KMS-11 (cell line): ENCODE measurements at regions not wholly inside any gene's neighbourhood (a gene's known extent, or its start where the extent isn't known, plus 50 kb on each side); places are given as distances from the start of the nearest gene placed in this dataset.
A peak's percentile ranks its signal among the peaks of the same experiment; 100 is the strongest.

Experiments used
- H2AFZ ChIP-seq: fragments of 200-600 bp; sonication (generic); 2 replicates; pipeline ENCODE4 v1.6.1; 2016; ENCODE audit warnings: antibody characterized with exemption, mixed run types, low read depth
- H3K27ac ChIP-seq: fragments of 200-600 bp; sonication (generic); 2 replicates; pipeline ENCODE4 v1.6.1; 2016; ENCODE audit warnings: mild to moderate bottlenecking, mixed run types
- H3K27me3 ChIP-seq: fragments of 200-600 bp; sonication (generic); 2 replicates; pipeline ENCODE4 v1.6.1; 2017; ENCODE audit warnings: mild to moderate bottlenecking, low read depth, mixed run types, moderate library complexity; ENCODE audit not compliant: insufficient read depth
- H3K36me3 ChIP-seq: fragments of 200-600 bp; sonication (generic); 2 replicates; pipeline ENCODE4 v1.6.1; 2017; ENCODE audit warnings: mild to moderate bottlenecking, mixed run types; ENCODE audit not compliant: insufficient read depth
- H3K4me1 ChIP-seq: fragments of 200-600 bp; sonication (generic); 2 replicates; pipeline ENCODE4 v1.6.1; 2016; ENCODE audit warnings: mild to moderate bottlenecking, low read depth, mixed run types; ENCODE audit not compliant: poor library complexity, severe bottlenecking
- H3K4me2 ChIP-seq: fragments of 200-600 bp; sonication (generic); 2 replicates; pipeline ENCODE4 v1.7.0; 2016; ENCODE audit warnings: mild to moderate bottlenecking, mixed run types
- H3K4me3 ChIP-seq: fragments of 200-600 bp; sonication (generic); IDR thresholded peaks from 2 replicates; pipeline ENCODE4 v1.6.1; 2017; ENCODE audit warnings: low read depth, low read length, mixed read lengths; ENCODE audit not compliant: insufficient read depth
- H3K79me2 ChIP-seq: fragments of 200-600 bp; sonication (generic); 2 replicates; pipeline ENCODE4 v1.6.1; 2016; ENCODE audit warnings: low read depth, mixed run types; ENCODE audit not compliant: insufficient read depth
- H3K9ac ChIP-seq: fragments of 200-600 bp; sonication (generic); 2 replicates; pipeline ENCODE4 v1.6.1; 2016; ENCODE audit warnings: mild to moderate bottlenecking, mixed run types
- H4K20me1 ChIP-seq: fragments of 200-600 bp; sonication (generic); 2 replicates; pipeline ENCODE4 v1.6.1; 2016; ENCODE audit warnings: mild to moderate bottlenecking, mixed run types; ENCODE audit not compliant: insufficient read depth
- TF ChIP-seq, protein P1 (sequence below): fragments of 200-600 bp; sonication (generic); conservative IDR thresholded peaks from 2 replicates; pipeline ENCODE4 v1.6.1; 2017; ENCODE audit warnings: low read depth, mild to moderate bottlenecking, antibody characterized with exemption, low read length, moderate library complexity, mixed read lengths

DNA sequence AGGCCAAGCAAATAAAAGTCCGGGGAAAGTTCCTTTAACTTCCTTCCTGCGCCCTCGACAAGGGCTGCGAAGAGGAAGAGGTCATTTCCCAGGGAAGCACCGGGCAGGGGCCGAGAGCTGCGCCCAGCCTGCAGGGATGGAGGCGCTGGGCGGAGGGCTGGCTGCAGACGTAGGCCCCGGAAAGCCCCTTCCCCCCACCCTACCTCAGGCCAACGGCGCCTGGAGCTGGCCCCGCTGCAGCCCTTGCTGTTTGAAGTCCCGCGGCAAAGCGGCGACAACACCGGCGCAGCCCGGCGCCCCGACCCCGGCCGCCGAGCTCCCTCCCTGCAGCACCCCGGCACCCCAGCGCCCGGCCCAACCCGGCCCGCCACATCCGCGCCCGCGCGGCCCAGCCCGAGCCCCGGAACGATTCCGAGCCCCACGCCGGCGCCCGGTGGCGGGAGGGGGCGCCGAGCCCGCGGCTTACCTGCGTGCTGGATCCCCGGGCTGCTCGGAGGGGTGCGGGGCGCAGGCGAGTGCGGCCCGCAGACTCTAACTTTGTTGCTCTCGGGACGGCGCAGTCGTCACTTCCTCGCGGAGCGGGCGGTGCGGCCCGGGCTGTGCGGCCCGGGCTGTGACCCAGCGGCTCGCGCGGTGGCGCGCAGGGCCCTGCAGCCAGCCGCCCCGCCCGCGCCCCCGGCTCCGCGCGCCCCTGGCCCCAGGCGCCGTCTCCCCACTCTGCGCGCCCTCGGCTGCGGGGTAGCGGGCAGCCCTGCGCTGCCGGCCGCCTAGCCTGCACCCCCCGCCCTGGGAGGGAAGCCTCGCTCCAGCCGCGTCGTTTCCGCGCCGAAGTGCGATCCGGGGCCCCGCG is 64.8 kb upstream of the PTGR2 start:
- H3K36me3 ChIP-seq, result no peaks in the 10 kb centered on the region
- TF ChIP-seq, protein P1, sequence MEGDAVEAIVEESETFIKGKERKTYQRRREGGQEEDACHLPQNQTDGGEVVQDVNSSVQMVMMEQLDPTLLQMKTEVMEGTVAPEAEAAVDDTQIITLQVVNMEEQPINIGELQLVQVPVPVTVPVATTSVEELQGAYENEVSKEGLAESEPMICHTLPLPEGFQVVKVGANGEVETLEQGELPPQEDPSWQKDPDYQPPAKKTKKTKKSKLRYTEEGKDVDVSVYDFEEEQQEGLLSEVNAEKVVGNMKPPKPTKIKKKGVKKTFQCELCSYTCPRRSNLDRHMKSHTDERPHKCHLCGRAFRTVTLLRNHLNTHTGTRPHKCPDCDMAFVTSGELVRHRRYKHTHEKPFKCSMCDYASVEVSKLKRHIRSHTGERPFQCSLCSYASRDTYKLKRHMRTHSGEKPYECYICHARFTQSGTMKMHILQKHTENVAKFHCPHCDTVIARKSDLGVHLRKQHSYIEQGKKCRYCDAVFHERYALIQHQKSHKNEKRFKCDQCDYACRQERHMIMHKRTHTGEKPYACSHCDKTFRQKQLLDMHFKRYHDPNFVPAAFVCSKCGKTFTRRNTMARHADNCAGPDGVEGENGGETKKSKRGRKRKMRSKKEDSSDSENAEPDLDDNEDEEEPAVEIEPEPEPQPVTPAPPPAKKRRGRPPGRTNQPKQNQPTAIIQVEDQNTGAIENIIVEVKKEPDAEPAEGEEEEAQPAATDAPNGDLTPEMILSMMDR, result no peak
- peak overlapping the region; percentile 94 for H3K9ac ChIP-seq
- no peaks in the 10 kb centered on the region for H4K20me1 ChIP-seq
- peak overlapping the region; percentile 59 for H2AFZ ChIP-seq
- H3K27ac ChIP-seq, result peak overlapping the region; percentile 83
- no peak overlapping the region for H3K4me3 ChIP-seq
- H3K79me2 ChIP-seq, result peaks cover 40% of the 10 kb centered on the region; the same call in 1 of the 2 replicates
- no peaks in the 10 kb centered on the region for H3K27me3 ChIP-seq
- H3K4me2 ChIP-seq, result peak overlapping the region; percentile 98
- H3K4me1 ChIP-seq, result peaks cover 45% of the 10 kb centered on the region

DNA sequence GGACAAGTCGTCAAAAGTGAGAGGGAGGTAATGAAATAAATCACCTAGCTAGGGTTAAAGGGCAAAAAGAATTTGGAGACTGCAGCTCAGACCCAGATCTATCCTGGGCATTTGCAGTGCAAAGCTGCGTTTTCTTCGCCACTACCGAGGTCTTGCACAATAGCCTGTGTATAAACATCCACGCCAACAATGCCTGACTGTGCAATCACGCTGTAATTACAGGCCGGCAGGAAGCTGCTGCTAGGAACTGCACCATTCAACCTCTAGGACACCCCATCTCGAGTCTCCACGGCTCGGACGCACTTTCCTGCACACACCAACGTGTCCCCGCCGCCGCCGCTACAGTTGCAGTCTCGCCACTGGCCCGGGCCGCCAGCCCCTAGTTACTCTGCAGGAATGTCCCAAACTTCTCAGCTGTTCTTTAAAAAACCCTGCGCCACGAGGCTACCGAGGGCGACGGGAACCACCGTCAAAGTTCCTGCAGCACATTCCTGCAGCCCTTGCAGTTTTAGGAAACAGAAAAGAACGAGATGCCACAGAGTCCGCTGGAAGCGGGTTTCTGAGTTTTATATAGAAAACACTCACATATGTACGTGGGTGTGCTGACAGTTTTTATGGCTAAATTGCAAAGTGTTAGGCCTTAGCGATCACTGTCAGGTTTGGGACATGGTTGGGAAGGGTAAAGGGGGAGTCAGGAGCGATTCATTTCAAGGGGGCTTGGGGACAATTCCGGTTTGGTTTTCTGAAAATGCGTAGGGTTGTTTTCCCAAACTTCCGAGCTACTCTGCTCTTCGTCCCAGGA is 65.6 kb upstream of the PTGR2 start:
- no peaks in the 10 kb centered on the region for H4K20me1 ChIP-seq
- H3K4me1 ChIP-seq, result peaks cover 45% of the 10 kb centered on the region
- no peaks in the 10 kb centered on the region for H3K27me3 ChIP-seq
- H2AFZ ChIP-seq, result peak overlapping the region; percentile 59; the same call in 1 of the 2 replicates
- peak overlapping the region; percentile 94 for H3K9ac ChIP-seq
- no peak overlapping the region for H3K4me3 ChIP-seq
- peak overlapping the region; percentile 83 for H3K27ac ChIP-seq
- peaks cover 47% of the 10 kb centered on the region; the same call in 1 of the 2 replicates for H3K79me2 ChIP-seq
- no peaks in the 10 kb centered on the region for H3K36me3 ChIP-seq
- peak overlapping the region; percentile 68 for H3K4me2 ChIP-seq
- TF ChIP-seq, protein P1, result no peak

DNA sequence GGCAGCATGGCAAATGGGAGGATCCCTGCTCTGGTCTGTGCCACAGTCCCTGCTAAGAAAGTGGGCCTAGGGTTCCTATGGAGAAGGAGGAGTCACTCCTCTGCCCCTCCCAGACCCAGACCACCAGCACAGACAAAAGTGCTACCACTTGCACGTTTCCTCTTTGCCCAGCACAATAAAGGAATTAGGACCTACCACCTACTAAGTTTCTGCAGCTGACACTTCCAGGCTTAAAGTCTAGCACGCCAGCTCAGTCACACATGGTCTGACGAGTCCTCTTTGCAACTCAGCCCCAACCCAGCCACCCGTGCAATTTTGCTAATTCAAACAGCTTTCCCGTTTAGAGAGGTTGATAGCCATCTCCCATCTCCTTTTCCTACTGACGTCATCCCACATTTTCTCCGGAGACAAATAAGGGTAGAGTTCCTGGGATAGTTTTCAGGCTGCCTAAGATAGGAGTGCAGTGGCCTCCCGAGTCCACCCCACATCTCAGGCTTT is 66.2 kb upstream of the PTGR2 start:
- Histone ChIP-seq H3K4me2 (peak overlapping the region; percentile 39; the same call in 1 of the 2 replicates), H4K20me1 (no peaks in the 10 kb centered on the region), H3K27me3 (no peaks in the 10 kb centered on the region), H3K4me1 (peaks cover 45% of the 10 kb centered on the region), H3K36me3 (no peaks in the 10 kb centered on the region), H2AFZ (no peak overlapping the region), H3K9ac (peak overlapping the region; percentile 94; the same call in 1 of the 2 replicates), H3K4me3 (no peak overlapping the region), H3K79me2 (peaks cover 54% of the 10 kb centered on the region), H3K27ac (peak overlapping the region; percentile 83; the same call in 1 of the 2 replicates)
- TF ChIP-seq, protein P1, result no peak

DNA sequence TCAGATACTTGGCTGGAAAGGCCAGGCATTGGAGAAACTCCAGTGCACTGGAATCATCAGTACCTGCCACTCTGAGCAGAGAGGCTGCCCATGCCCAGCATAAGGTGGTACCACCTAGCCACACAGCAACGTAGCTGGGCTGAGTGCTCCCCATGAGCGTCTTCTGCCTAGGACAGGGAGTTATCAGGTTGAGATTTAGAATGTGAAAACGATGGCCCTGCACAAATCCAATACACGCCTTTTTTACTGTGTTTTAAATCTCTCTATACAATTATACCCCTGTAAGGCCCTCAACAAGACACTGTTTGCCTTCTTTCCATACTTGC is 66.7 kb upstream of the PTGR2 start:
- Histone ChIP-seq H3K27me3 (no peaks in the 10 kb centered on the region), H3K4me2 (peak overlapping the region; percentile 39; the same call in 1 of the 2 replicates), H3K27ac (no peak overlapping the region), H2AFZ (no peak overlapping the region), H3K4me3 (no peak overlapping the region), H3K9ac (no peak overlapping the region), H3K79me2 (peaks cover 57% of the 10 kb centered on the region), H3K4me1 (peaks cover 45% of the 10 kb centered on the region), H4K20me1 (no peaks in the 10 kb centered on the region), H3K36me3 (no peaks in the 10 kb centered on the region)
- TF ChIP-seq, protein P1, result no peak
